Stimulated activated CD4-positive, alpha-beta T cell treated with anti-CD3 and anti-CD28 coated beads, TNF-alpha, amount 100 ng/mL, for 4 hours (primary cell): ENCODE measurements at regions not wholly inside any gene's neighbourhood (a gene's known extent, or its start where the extent isn't known, plus 50 kb on each side); places are given as distances from the start of the nearest gene placed in this dataset.

Experiments
- DNase-seq, 3 experiments: peaks; one replicate each; pipeline ENCODE4 v3.0.0-alpha.2; 2020; ENCODE audit warnings: low read depth in 3 of 3

- no peak for DNase-seq
Measured at GRCh38 chr3:18079739-18080138, 337.3 kb upstream of the TBC1D5 start.

- DNase-seq: no peak
Measured at GRCh38 chr3:18079062-18079461, 336.6 kb upstream of the TBC1D5 start.

- DNase-seq: no peak
Measured at GRCh38 chr3:18077128-18077840, 334.9 kb upstream of the TBC1D5 start.

GRCh38 chr3:18076301-18076700 lies 333.9 kb upstream of the TBC1D5 start:
- DNase-seq: no peak

GRCh38 chr3:18075799-18076198 lies 333.4 kb upstream of the TBC1D5 start:
- no peak for DNase-seq

- DNase-seq: no peak
Measured at GRCh38 chr3:18071833-18072232, 329.4 kb upstream of the TBC1D5 start.

GRCh38 chr3:18070944-18071343 lies 328.5 kb upstream of the TBC1D5 start:
- no peak for DNase-seq

GRCh38 chr3:18070231-18070630 lies 327.8 kb upstream of the TBC1D5 start:
- DNase-seq: no peak

- DNase-seq: no peak
Measured at GRCh38 chr3:18069568-18069967, 327.1 kb upstream of the TBC1D5 start.

- no peak for DNase-seq
Measured at GRCh38 chr3:18066899-18067582, 324.6 kb upstream of the TBC1D5 start.

- DNase-seq: no peak
Measured at GRCh38 chr3:18064586-18064985, 322.2 kb upstream of the TBC1D5 start.

GRCh38 chr3:18062657-18063025 lies 320.2 kb upstream of the TBC1D5 start:
- DNase-seq: no peak

GRCh38 chr3:18061737-18062656 lies 319.6 kb upstream of the TBC1D5 start:
- DNase-seq: no peak

GRCh38 chr3:18058666-18059065 lies 316.2 kb upstream of the TBC1D5 start:
- no peak for DNase-seq

GRCh38 chr3:18057471-18058091 lies 315.1 kb upstream of the TBC1D5 start:
- no peak for DNase-seq

GRCh38 chr3:18054625-18055024 lies 312.2 kb upstream of the TBC1D5 start:
- no peak for DNase-seq

GRCh38 chr3:18051306-18051705 lies 308.9 kb upstream of the TBC1D5 start:
- no peak for DNase-seq

- no peak for DNase-seq
Measured at GRCh38 chr3:18049096-18049495, 306.7 kb upstream of the TBC1D5 start.

GRCh38 chr3:18047052-18047451 lies 304.6 kb upstream of the TBC1D5 start:
- DNase-seq: no peak

GRCh38 chr3:18046131-18046915 lies 303.9 kb upstream of the TBC1D5 start:
- DNase-seq: no peak
